HG02571 (cell line): ENCODE measurements at regions not wholly inside any gene's neighbourhood (a gene's known extent, or its start where the extent isn't known, plus 50 kb on each side); places are given as distances from the start of the nearest gene placed in this dataset.

Source experiments
- ATAC-seq: cut with Tn5 transposase; IDR thresholded peaks from one replicate; pipeline ENCODE4 v1.9.1; 2021; ENCODE audit warnings: mild to moderate bottlenecking, moderate library complexity; ENCODE audit not compliant: unreplicated experiment

GRCh38 chr15:95226835-95227234, 995.5 kb downstream of the MCTP2 start:
- no peak for ATAC-seq

DNA sequence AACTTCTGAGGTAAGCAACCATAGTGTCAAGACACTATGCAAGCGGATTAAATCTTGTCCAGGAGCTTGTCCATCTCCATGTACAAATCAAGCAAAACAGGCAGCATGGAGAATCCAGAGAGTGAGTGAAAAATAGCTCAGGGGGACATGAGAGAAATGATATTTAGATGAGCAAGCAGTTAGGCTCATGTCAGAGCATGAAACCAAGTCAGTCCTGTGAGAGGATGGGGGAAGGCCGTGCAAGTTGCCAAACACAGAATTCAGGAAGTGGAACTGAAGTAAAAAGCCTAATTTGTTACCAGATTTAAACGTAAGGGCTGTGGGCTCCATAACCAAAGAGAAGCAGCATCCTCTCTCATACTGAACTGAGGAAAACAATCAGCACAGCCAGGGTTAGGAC, 995.9 kb downstream of the MCTP2 start:
- ATAC-seq, result no peak

DNA sequence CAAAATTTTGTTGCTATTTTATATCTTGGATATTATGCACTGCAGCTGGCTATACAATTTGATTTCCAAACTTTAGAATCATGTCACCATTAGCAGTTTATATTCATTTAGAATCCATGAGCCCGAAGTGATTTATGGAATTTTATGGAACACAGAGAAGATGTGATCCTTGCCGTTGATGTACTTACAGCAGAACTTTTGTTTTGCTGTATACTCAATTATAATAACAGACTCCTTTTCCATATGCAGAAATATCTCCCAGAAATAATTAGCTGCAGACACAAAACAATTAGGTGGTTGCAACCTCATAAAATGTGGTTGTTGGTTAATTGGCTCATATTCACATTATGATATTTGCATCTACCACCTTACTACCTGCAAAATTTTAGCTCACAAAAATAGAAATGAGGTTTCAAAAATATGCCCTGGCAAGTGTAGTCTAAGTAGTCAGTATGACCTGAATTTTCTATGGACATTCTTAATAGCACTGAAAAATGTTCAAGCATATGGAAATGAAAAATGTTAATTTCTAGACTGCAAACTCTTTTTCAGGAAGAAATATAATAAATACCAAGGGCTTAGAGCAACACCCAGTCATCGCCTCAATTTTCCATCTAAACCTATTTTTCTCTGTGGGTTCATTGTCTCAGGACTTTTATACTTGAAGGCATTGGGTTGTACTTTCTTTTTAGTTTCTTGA, 997.6 kb downstream of the MCTP2 start:
- no peak for ATAC-seq

- ATAC-seq, result no peak
Observed at GRCh38 chr15:95235033-95235432, 1003.7 kb downstream of the MCTP2 start.

GRCh38 chr15:95247071-95247984, 1016.0 kb downstream of the MCTP2 start:
- ATAC-seq, result no peak

- no peak for ATAC-seq
Observed at GRCh38 chr15:95249524-95249923, 1018.2 kb downstream of the MCTP2 start.

- ATAC-seq, result no peak
Observed at GRCh38 chr15:95252404-95252803, 1021.0 kb downstream of the MCTP2 start.

DNA sequence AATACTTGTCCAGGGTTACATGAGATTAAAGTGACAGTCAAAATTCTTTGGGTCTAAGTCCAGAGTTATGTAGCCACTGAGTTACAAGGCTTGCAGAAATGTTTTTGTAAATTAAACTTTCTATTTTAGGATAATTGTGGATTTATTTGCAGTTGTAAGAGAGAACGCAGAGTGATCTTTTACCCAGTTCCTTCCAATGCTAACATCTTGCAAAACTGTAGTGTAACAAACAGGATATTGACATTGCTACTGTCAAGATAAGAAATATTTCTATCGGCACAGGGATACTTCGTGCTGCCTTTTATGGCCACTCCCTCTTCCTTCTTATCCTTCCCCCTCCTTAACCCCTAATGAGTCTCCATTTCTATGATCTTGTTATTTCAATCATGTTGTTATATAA, 1022.9 kb downstream of the MCTP2 start:
- no peak for ATAC-seq

DNA sequence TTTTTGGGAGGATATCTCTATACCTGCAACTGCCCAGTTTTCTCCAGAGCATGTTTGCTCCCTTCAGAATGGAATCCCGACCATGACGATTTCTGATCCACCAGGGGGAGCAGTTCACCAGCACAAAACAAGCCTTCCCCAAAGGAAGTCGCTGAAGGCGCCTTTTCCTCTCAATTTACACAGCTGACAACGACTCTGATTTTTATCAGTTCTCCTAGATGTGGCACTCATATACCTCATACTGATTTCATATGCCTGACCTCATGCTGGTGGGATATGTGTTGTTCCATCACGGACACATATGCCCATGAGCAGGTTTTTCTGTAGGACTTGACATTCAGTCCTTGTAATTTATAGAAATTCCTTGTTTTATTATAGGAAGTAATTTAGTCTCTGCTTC, 1028.2 kb downstream of the MCTP2 start:
- no peak for ATAC-seq

DNA sequence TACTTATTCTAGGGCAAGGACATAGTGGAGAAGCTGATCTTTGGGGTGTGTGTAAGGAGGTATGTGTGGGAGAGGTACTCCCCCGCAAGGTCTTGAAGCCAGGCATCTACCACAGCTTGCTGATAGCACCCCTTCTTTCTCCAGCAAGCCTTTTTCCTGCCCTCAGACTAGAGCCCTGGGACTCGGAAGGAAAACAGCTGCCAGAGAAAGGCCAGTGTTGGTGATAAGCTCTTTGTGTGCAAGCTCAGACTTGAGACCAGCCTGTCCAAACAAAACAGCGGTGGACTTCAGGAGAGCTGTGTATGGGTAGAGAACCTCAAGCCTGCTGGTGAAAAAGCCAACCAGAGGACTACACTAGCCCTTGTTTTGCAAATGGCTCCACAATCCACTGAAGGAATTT, 1028.6 kb downstream of the MCTP2 start:
- no peak for ATAC-seq

GRCh38 chr15:95260856-95261255, 1029.5 kb downstream of the MCTP2 start:
- no peak for ATAC-seq

DNA sequence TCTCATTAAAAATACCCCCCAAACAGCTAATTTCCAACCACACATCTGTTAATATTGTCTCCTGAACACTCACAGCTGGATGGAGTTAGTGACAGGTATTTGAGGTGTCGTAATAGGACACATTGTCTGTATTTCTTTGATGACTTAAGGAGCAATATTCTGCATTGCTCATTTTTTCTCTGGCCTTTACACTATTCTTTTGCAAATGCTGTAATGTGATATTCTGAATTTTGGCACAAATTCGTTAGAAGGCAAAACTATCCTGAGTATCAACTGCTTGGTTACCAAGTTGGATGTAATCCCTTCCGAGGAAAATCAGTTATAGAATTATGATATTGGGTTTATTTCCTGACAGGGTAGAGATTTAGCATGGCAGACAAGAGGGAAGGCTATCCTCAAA, 1030.2 kb downstream of the MCTP2 start:
- ATAC-seq, result no peak

GRCh38 chr15:95261968-95262367, 1030.6 kb downstream of the MCTP2 start:
- ATAC-seq, result no peak

- ATAC-seq, result no peak
Observed at GRCh38 chr15:95262866-95263564, 1031.7 kb downstream of the MCTP2 start.

- ATAC-seq, result no peak
Observed at GRCh38 chr15:95263751-95264150, 1032.4 kb downstream of the MCTP2 start.

GRCh38 chr15:95265419-95265997, 1034.1 kb downstream of the MCTP2 start:
- ATAC-seq, result no peak

DNA sequence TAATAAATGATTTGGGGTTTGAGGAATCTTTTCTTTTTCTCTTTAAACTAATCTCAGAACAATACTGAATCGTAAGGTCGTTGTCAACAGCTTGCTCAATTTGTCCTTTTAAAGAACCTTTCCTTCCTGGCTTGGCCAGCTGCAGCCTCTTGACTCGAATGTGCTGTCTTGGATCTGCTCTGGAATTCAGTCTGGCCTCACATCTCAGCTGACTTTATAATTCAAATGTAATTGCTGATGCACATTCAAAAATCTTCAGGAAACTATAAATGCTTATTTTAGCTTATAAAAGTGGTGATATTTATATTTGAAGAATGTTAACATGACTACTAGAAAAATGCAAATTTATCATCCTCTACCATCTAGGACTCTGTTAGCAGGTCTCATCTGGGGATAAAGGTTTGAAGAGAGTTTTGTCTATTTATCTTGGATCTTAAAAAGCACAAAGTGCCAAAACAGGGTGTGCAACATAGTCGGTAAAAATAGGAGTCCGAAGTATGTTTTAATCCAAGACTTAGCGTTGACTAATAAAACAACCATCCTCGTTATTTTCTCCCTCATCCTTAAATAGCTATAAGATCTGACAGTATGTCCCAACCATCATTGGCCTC, 1035.2 kb downstream of the MCTP2 start:
- no peak for ATAC-seq

DNA sequence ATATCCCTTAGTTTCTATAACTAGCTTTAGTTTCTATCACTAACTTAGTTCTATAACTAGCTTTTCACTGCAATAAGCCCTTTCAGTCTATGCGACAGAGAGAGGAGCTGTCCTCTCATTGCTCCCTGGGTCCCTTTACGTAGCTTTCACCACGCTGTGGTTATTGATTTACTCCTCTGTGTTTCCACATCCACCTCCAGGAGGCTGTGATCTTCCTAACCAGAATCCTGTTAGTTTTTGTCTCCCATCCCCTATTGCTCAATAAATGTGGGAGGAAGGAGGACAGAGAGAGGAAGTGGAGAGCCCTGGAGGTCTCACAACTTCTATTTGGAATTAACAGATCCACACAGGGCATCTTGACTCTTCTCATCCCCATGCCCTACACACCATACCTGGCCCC, 1036.1 kb downstream of the MCTP2 start:
- no peak for ATAC-seq

GRCh38 chr15:95269242-95270183, 1038.2 kb downstream of the MCTP2 start:
- ATAC-seq, result no peak

- no peak for ATAC-seq
Observed at GRCh38 chr15:95274101-95274500, 1042.7 kb downstream of the MCTP2 start.
